Immature natural killer cell (primary cell): ENCODE measurements at regions not wholly inside any gene's neighbourhood (a gene's known extent, or its start where the extent isn't known, plus 50 kb on each side); places are given as distances from the start of the nearest gene placed in this dataset.
"Not testable (repeated sequence)": the region's sequence is repeated elsewhere in the genome, so short reads cannot be mapped to it uniquely, and the experiment has no call there.

Source experiments
- DNase-seq, 3 donors: peaks; one replicate each; pipeline ENCODE4 v3.0.0; 2022; ENCODE audit warnings: mixed read lengths in 1 of 3
- H3K27ac Mint-ChIP-seq, 6 donors: one replicate each; pipeline ENCODE4 v1.8.0; 2020; ENCODE audit warnings: mixed read lengths in 6 of 6, mild to moderate bottlenecking in 5 of 6, inconsistent platforms in 4 of 6, moderate library complexity in 3 of 6
- H3K27me3 Mint-ChIP-seq, 3 donors: one replicate each; pipeline ENCODE4 v1.8.0; 2020 to 2021; ENCODE audit warnings: low read depth in 3 of 3, mild to moderate bottlenecking in 3 of 3, mixed read lengths in 3 of 3, moderate library complexity in 3 of 3, inconsistent platforms in 1 of 3
- H3K36me3 Mint-ChIP-seq, 3 donors: one replicate each; pipeline ENCODE4 v1.8.0; 2020; ENCODE audit warnings: mixed read lengths in 3 of 3, inconsistent platforms in 2 of 3, mild to moderate bottlenecking in 2 of 3
- H3K4me1 Mint-ChIP-seq, 2 donors: one replicate each; pipeline ENCODE4 v1.8.0; 2020; ENCODE audit warnings: inconsistent platforms in 2 of 2, mild to moderate bottlenecking in 2 of 2, mixed read lengths in 2 of 2, moderate library complexity in 1 of 2
- H3K4me3 Mint-ChIP-seq, 5 donors: one replicate each; pipeline ENCODE4 v1.8.0; 2020; ENCODE audit warnings: mild to moderate bottlenecking in 5 of 5, mixed read lengths in 5 of 5, inconsistent platforms in 3 of 5, moderate library complexity in 3 of 5
- H3K9me3 Mint-ChIP-seq, 6 donors: one replicate each; pipeline ENCODE4 v1.8.0; 2020; ENCODE audit warnings: mild to moderate bottlenecking in 6 of 6, mixed read lengths in 6 of 6, inconsistent platforms in 4 of 6, moderate library complexity in 3 of 6

GRCh38 chr1:55879346-55879745 is 664.2 kb upstream of the USP24 start:
- no peak for DNase-seq
- no peak overlapping the region for H3K4me3 Mint-ChIP-seq
- H3K9me3 Mint-ChIP-seq = no peaks in the 10 kb centered on the region
- H3K27me3 Mint-ChIP-seq = peaks cover 1 to 8% (median 7%) of the 10 kb centered on the region in 3 donors
- H3K27ac Mint-ChIP-seq = no peak overlapping the region
- H3K4me1 Mint-ChIP-seq = peaks cover 12 to 13% of the 10 kb centered on the region in 2 donors
- H3K36me3 Mint-ChIP-seq = no peaks in the 10 kb centered on the region

- no peak for DNase-seq
- Mint-ChIP-seq H3K4me1 (peaks cover 3 to 7% of the 10 kb centered on the region in 2 donors), H3K36me3 (no peaks in the 10 kb centered on the region), H3K9me3 (no peaks in the 10 kb centered on the region), H3K27ac (no peak overlapping the region), H3K27me3 (peaks cover 2 to 8% (median 4%) of the 10 kb centered on the region in 3 donors), H3K4me3 (no peak overlapping the region)
Measured at GRCh38 chr1:55877437-55878232, 662.5 kb upstream of the USP24 start.

GRCh38 chr1:55876276-55877060 is 661.3 kb upstream of the USP24 start:
- DNase-seq = no peak
- Mint-ChIP-seq H3K4me1 (peaks cover 0 to 2% of the 10 kb centered on the region in 2 donors), H3K27ac (no peak overlapping the region), H3K27me3 (peaks cover 2 to 6% (median 4%) of the 10 kb centered on the region in 3 donors), H3K36me3 (no peaks in the 10 kb centered on the region), H3K4me3 (no peak overlapping the region), H3K9me3 (no peaks in the 10 kb centered on the region)

GRCh38 chr1:55870106-55870505 is 654.9 kb upstream of the USP24 start:
- Mint-ChIP-seq H3K36me3 (no peaks in the 10 kb centered on the region), H3K4me1 (peaks cover 0 to 2% of the 10 kb centered on the region in 2 donors), H3K4me3 (no peak overlapping the region), H3K9me3 (no peaks in the 10 kb centered on the region), H3K27ac (no peak overlapping the region), H3K27me3 (peaks cover 2 to 7% (median 3%) of the 10 kb centered on the region in 3 donors)
- DNase-seq = no peak

GRCh38 chr1:55869065-55869464 is 653.9 kb upstream of the USP24 start:
- no peak for DNase-seq
- Mint-ChIP-seq H3K4me1 (no peaks in the 10 kb centered on the region), H3K27me3 (peaks cover 2 to 7% (median 3%) of the 10 kb centered on the region in 3 donors), H3K4me3 (no peak overlapping the region), H3K36me3 (no peaks in the 10 kb centered on the region), H3K27ac (no peak overlapping the region), H3K9me3 (no peaks in the 10 kb centered on the region)

GRCh38 chr1:55868026-55868425 is 652.9 kb upstream of the USP24 start:
- H3K9me3 Mint-ChIP-seq = no peaks in the 10 kb centered on the region
- peaks cover 0 to 7% (median 2%) of the 10 kb centered on the region in 3 donors for H3K27me3 Mint-ChIP-seq
- no peaks in the 10 kb centered on the region for H3K36me3 Mint-ChIP-seq
- H3K4me3 Mint-ChIP-seq = no peak overlapping the region
- H3K4me1 Mint-ChIP-seq = no peaks in the 10 kb centered on the region
- no peak for DNase-seq
- no peak overlapping the region for H3K27ac Mint-ChIP-seq

GRCh38 chr1:55867304-55867843 is 652.2 kb upstream of the USP24 start:
- no peak for DNase-seq
- H3K36me3 Mint-ChIP-seq = no peaks in the 10 kb centered on the region
- no peak overlapping the region for H3K4me3 Mint-ChIP-seq
- H3K27me3 Mint-ChIP-seq = peaks cover 0 to 7% (median 2%) of the 10 kb centered on the region in 3 donors
- no peaks in the 10 kb centered on the region for H3K4me1 Mint-ChIP-seq
- no peaks in the 10 kb centered on the region for H3K9me3 Mint-ChIP-seq
- no peak overlapping the region for H3K27ac Mint-ChIP-seq

- not testable (repeated sequence) for DNase-seq, H3K9me3 Mint-ChIP-seq, H3K4me1 Mint-ChIP-seq, H3K27ac Mint-ChIP-seq, H3K4me3 Mint-ChIP-seq, H3K36me3 Mint-ChIP-seq, H3K27me3 Mint-ChIP-seq
Measured at GRCh38 chr1:55865778-55866177, 650.6 kb upstream of the USP24 start.

- no peak for DNase-seq
- Mint-ChIP-seq H3K4me3 (no peak overlapping the region), H3K27ac (no peak overlapping the region), H3K9me3 (no peaks in the 10 kb centered on the region), H3K27me3 (peaks cover 0 to 5% (median 4%) of the 10 kb centered on the region in 3 donors), H3K4me1 (no peaks in the 10 kb centered on the region), H3K36me3 (no peaks in the 10 kb centered on the region)
Measured at GRCh38 chr1:55864251-55864650, 649.1 kb upstream of the USP24 start.

GRCh38 chr1:55861676-55862340 is 646.6 kb upstream of the USP24 start:
- Mint-ChIP-seq H3K4me3 (no peak overlapping the region), H3K27ac (no peak overlapping the region), H3K4me1 (no peaks in the 10 kb centered on the region), H3K36me3 (no peaks in the 10 kb centered on the region), H3K27me3 (peaks cover 0 to 3% (median 3%) of the 10 kb centered on the region in 3 donors), H3K9me3 (no peaks in the 10 kb centered on the region)
- no peak for DNase-seq

GRCh38 chr1:55860798-55861519 is 645.8 kb upstream of the USP24 start:
- DNase-seq = no peak
- no peak overlapping the region for H3K4me3 Mint-ChIP-seq
- H3K27me3 Mint-ChIP-seq = peaks cover 0 to 3% (median 3%) of the 10 kb centered on the region in 3 donors
- H3K27ac Mint-ChIP-seq = no peak overlapping the region
- H3K36me3 Mint-ChIP-seq = no peaks in the 10 kb centered on the region
- H3K4me1 Mint-ChIP-seq = no peaks in the 10 kb centered on the region
- no peaks in the 10 kb centered on the region for H3K9me3 Mint-ChIP-seq

- H3K27me3 Mint-ChIP-seq = peaks cover 0 to 3% (median 3%) of the 10 kb centered on the region in 3 donors
Measured at GRCh38 chr1:55860326-55860725, 645.2 kb upstream of the USP24 start.

GRCh38 chr1:55854911-55855310 is 639.7 kb upstream of the USP24 start:
- no peak for DNase-seq
- no peak overlapping the region for H3K27ac Mint-ChIP-seq
- no peak overlapping the region for H3K4me3 Mint-ChIP-seq
- H3K36me3 Mint-ChIP-seq = no peaks in the 10 kb centered on the region
- no peaks in the 10 kb centered on the region for H3K4me1 Mint-ChIP-seq
- peaks cover 0 to 7% (median 0%) of the 10 kb centered on the region in 3 donors for H3K27me3 Mint-ChIP-seq
- peaks cover 0 to 2% (median 0%) of the 10 kb centered on the region in 6 donors for H3K9me3 Mint-ChIP-seq

More at GRCh38 chr1:55860326-55860725, 645.2 kb upstream of the USP24 start:
- H3K4me1 Mint-ChIP-seq = no peaks in the 10 kb centered on the region
- no peak for DNase-seq
- H3K27ac Mint-ChIP-seq = no peak overlapping the region
- H3K4me3 Mint-ChIP-seq = no peak overlapping the region
- no peaks in the 10 kb centered on the region for H3K36me3 Mint-ChIP-seq
- no peaks in the 10 kb centered on the region for H3K9me3 Mint-ChIP-seq
